Suprapubic skin (tissue), 4 donors: ENCODE measurements at regions not wholly inside any gene's neighbourhood (a gene's known extent, or its start where the extent isn't known, plus 50 kb on each side); places are given as distances from the start of the nearest gene placed in this dataset.
A peak's percentile ranks its signal among the peaks of the same experiment; 100 is the strongest.

ENCODE experiments used
- DNase-seq, 2 donors: peaks; one replicate each; pipeline ENCODE4 v3.0.0-alpha.2; 2019; ENCODE audit warnings: low spot score in 2 of 2
- H3K27ac ChIP-seq: fragments of 200-600 bp; sonication (generic); one replicate; pipeline ENCODE4 v1.5.1; 2019
- H3K27me3 ChIP-seq: fragments of 200-600 bp; sonication (generic); one replicate; pipeline ENCODE4 v1.5.1; 2019
- H3K36me3 ChIP-seq: fragments of 200-600 bp; sonication (generic); one replicate; pipeline ENCODE4 v1.5.1; 2019
- H3K4me1 ChIP-seq: fragments of 200-600 bp; sonication (generic); one replicate; pipeline ENCODE4 v1.5.1; 2019
- H3K4me3 ChIP-seq: fragments of 200-600 bp; sonication (generic); one replicate; pipeline ENCODE4 v1.5.1; 2019; ENCODE audit warnings: mild to moderate bottlenecking
- H3K9me3 ChIP-seq: fragments of 200-600 bp; sonication (generic); one replicate; pipeline ENCODE4 v1.5.1; 2019
- EP300 ChIP-seq: sonication (generic); formaldehyde crosslinking; IDR thresholded peaks from one replicate; pipeline ENCODE4 v1.6.1; 2017; ENCODE audit warnings: antibody characterized with exemption
- POLR2A ChIP-seq, 2 donors: fragments of 450-650 bp; IDR thresholded peaks; one replicate each; pipeline ENCODE4 v1.6.1; 2017; ENCODE audit warnings: antibody characterized with exemption in 2 of 2, mild to moderate bottlenecking in 2 of 2, moderate library complexity in 2 of 2
- POLR2AphosphoS5 ChIP-seq, 3 donors: sonication (generic); formaldehyde crosslinking; IDR thresholded peaks; one replicate each; pipeline ENCODE4 v1.6.1; 2017; ENCODE audit warnings: antibody characterized with exemption in 3 of 3
- WGBS: methylation state at CpG from one replicate; pipeline ENCODE4 v1.1.5; 2018; 5-methylcytosine and 5-hydroxymethylcytosine counted together
- TF ChIP-seq, protein P1 (sequence below), 2 donors: fragments of 200-600 bp in 1 of 2; fragments of 450-650 bp in 1 of 2; sonication (generic) in 1 of 2; IDR thresholded peaks; one replicate each; pipeline ENCODE4 v1.5.1; 2016 to 2019; ENCODE audit warnings: antibody characterized with exemption in 2 of 2, mild to moderate bottlenecking in 1 of 2, moderate library complexity in 1 of 2

DNA sequence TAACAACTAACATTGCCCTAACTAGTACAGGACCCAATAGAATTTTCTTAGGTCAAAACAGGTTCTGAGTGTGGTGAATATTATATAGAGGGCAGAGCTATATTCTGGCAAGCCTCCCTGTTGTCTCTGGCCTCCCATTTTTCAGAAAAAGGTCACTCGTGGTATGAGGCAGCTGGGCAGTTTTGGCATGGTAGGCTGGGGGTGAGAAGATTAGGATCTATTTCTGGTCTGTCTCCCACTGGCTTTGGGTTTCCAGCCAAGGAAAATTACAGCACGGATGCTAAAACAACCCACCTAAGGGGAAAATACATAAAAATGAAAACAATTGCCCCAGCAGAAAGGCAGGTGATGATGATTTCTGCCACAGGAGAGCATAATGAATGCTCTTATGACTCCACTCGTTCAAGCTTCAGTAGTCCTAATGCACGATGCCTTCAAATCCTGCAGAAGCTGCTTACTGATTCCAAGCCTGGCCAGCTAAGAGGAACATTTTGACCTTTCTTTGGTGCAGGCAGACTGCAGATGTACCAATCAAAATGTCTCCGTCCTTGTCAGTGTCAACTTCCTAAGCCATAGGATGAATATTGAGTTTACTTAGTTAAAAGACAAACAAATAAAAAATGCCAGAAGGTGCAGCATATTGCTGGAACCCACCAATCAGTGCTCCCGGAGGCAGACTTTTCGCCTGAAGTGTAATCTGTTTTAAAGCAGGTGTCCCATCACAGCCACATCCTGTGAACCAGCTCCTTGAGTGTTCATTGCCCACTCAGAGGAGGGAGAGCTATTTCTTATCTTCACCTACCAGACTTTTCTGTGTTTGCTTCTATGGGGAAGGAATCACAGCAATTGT lies 435.4 kb downstream of the ZSWIM6 start:
- TF ChIP-seq POLR2AphosphoS5 (IDR thresholded peaks at IDR 0.05) (no peak), POLR2A (IDR thresholded peaks at IDR 0.05) (no peak), EP300 (no peak)
- TF ChIP-seq, protein P1, sequence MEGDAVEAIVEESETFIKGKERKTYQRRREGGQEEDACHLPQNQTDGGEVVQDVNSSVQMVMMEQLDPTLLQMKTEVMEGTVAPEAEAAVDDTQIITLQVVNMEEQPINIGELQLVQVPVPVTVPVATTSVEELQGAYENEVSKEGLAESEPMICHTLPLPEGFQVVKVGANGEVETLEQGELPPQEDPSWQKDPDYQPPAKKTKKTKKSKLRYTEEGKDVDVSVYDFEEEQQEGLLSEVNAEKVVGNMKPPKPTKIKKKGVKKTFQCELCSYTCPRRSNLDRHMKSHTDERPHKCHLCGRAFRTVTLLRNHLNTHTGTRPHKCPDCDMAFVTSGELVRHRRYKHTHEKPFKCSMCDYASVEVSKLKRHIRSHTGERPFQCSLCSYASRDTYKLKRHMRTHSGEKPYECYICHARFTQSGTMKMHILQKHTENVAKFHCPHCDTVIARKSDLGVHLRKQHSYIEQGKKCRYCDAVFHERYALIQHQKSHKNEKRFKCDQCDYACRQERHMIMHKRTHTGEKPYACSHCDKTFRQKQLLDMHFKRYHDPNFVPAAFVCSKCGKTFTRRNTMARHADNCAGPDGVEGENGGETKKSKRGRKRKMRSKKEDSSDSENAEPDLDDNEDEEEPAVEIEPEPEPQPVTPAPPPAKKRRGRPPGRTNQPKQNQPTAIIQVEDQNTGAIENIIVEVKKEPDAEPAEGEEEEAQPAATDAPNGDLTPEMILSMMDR (IDR thresholded peaks at IDR 0.05) = no peak
- H3K4me1 ChIP-seq = no peaks in the 10 kb centered on the region
- DNase-seq = no peak
- WGBS = 82% methylated on average over 7 of the region's 7 CpGs
- no peaks in the 10 kb centered on the region for H3K36me3 ChIP-seq
- H3K27me3 ChIP-seq = no peaks in the 10 kb centered on the region
- H3K4me3 ChIP-seq = no peak overlapping the region
- no peak overlapping the region for H3K27ac ChIP-seq
- no peaks in the 10 kb centered on the region for H3K9me3 ChIP-seq

DNA sequence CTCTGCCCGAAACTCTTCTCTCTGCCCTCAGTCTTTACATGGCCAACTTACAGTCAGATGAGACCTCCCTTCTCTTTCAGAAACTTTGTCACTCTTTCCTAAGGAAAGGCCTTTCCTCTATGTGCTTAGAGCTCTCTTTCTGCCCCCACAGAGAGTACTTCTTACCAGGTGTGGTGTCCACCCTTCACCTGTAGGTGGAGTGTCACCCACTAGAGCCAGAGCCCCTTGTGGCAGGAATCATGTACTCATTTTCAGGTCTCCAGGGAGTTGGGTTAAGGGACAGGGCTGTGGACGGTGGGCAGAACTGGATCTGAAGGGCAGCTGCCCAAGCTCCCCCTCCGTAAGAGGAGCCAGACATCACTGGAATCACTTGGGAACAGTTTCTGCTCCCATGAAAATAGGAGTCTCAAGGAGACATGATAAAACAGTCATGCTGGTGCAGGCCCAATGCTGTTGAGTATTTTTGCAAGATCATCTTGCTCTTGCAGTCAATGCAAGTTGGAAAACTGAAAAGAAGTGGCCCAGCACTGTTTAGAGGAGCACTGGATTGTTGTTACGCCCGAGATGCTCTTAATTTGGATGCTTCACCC lies 436.7 kb downstream of the ZSWIM6 start:
- H3K9me3 ChIP-seq = no peaks in the 10 kb centered on the region
- whole genome bisulfite sequencing = 89% methylated on average over 5 of the region's 5 CpGs
- H3K4me1 ChIP-seq = no peaks in the 10 kb centered on the region
- TF ChIP-seq, protein P1 (IDR thresholded peaks at IDR 0.05) = peak in 1 of 2 donors; percentile 27
- TF ChIP-seq EP300 (no peak), POLR2AphosphoS5 (IDR thresholded peaks at IDR 0.05) (no peak), POLR2A (IDR thresholded peaks at IDR 0.05) (no peak)
- no peaks in the 10 kb centered on the region for H3K36me3 ChIP-seq
- DNase-seq = no peak
- H3K27me3 ChIP-seq = no peaks in the 10 kb centered on the region
- no peak overlapping the region for H3K4me3 ChIP-seq
- H3K27ac ChIP-seq = no peak overlapping the region

DNA sequence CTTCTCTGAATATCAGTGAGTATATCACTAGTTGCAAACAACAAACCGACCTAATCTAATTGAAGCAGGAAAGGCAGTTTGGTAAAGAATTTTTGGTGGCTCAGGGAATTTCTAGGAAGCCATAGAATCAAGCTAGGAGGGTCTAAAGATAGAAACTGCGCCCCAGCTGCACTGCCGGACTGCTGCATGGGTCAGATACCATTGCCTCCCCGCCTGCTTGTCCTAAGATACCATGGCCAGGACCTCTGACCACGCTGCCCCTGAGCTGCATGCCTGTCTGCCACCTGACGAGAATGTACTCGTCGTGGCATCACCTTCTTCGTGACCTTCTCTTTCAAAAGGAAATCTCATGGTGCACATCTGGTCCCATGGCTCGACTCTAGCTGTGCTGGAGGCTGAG lies 439.0 kb downstream of the ZSWIM6 start:
- Histone ChIP-seq H3K27me3 (peaks cover 2% of the 10 kb centered on the region), H3K9me3 (no peaks in the 10 kb centered on the region), H3K4me1 (no peaks in the 10 kb centered on the region), H3K36me3 (no peaks in the 10 kb centered on the region), H3K27ac (no peak overlapping the region), H3K4me3 (no peak overlapping the region)
- WGBS = 83% methylated on average over 10 of the region's 10 CpGs
- no peak for DNase-seq
- no peak for TF ChIP-seq POLR2AphosphoS5 (IDR thresholded peaks at IDR 0.05)

DNA sequence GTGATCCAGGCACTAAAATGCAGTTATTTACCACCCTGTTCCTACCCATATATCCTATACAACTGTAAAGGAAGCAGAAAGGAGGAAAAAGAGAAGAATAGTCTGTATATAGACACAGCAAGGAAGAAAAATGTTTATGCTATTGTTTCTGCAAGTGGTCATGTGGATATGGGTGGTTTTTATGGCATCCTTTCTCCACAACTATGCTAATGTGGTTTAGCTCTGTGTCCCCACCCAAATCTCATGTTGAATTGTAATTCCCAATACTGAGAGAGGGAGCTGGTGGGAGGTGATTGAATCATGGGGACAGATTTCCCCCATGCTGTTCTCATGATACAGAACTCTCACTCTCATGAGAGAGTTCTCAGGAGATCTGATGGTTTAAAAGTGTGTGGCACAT lies 439.8 kb downstream of the ZSWIM6 start:
- Histone ChIP-seq H3K4me1 (no peaks in the 10 kb centered on the region), H3K27me3 (peaks cover 3% of the 10 kb centered on the region), H3K9me3 (no peaks in the 10 kb centered on the region), H3K36me3 (no peaks in the 10 kb centered on the region), H3K27ac (no peak overlapping the region), H3K4me3 (no peak overlapping the region)
- DNase-seq = no peak
- TF ChIP-seq POLR2AphosphoS5 (IDR thresholded peaks at IDR 0.05) (no peak), POLR2A (IDR thresholded peaks at IDR 0.05) (no peak), EP300 (no peak)
- TF ChIP-seq, protein P1 (IDR thresholded peaks at IDR 0.05) = no peak

DNA sequence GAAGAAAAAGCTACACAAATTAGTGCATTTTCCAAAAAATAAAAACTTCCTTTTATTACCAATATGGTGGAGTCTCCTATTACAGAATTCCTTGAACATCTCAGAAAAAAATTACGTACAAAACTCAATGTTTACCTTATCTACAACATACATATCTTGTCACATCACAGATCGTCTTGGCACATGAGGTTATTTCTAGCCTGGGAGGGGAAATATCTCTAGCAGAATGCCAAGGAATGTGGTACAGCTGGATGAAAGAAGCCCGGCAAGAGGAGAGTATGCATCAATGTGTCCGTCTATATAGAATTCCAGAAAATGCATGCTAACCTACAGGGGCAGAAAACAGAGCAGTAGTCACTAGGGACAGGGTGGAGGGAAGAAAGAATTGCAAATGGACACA lies 443.8 kb downstream of the ZSWIM6 start:
- no peak for DNase-seq
- no peaks in the 10 kb centered on the region for H3K36me3 ChIP-seq
- H3K27me3 ChIP-seq = peaks cover 3% of the 10 kb centered on the region
- no peak overlapping the region for H3K4me3 ChIP-seq
- 33% methylated on average over 4 of the region's 4 CpGs for WGBS
- TF ChIP-seq POLR2AphosphoS5 (IDR thresholded peaks at IDR 0.05) = no peak
- no peak for TF ChIP-seq EP300
- TF ChIP-seq, protein P1 (IDR thresholded peaks at IDR 0.05) = no peak
- no peak for TF ChIP-seq POLR2A (IDR thresholded peaks at IDR 0.05)
- H3K4me1 ChIP-seq = no peaks in the 10 kb centered on the region
- no peaks in the 10 kb centered on the region for H3K9me3 ChIP-seq
- H3K27ac ChIP-seq = no peak overlapping the region
